ENCODE measurements at regions not wholly inside any gene's neighbourhood (a gene's known extent, or its start where the extent isn't known, plus 50 kb on each side); places are given as distances from the start of the nearest gene placed in this dataset.
"Not testable (repeated sequence)": the region's sequence is repeated elsewhere in the genome, so short reads cannot be mapped to it uniquely, and the experiment has no call there.

- H3K27ac ChIP-seq (ENCODE audit: low read depth, low read length) = no peak overlapping the region
- no peaks in the 10 kb centered on the region for H3K36me3 ChIP-seq (ENCODE audit: control insufficient read depth, low read length)
- H3K9me2 ChIP-seq (replicated peaks; ENCODE audit: control insufficient read depth, low read length) = no peaks in the 10 kb centered on the region
- H3K27me3 ChIP-seq (ENCODE audit: control insufficient read depth, low read length) = no peaks in the 10 kb centered on the region
- no peaks in the 10 kb centered on the region for H3F3A ChIP-seq (ENCODE audit: control insufficient read depth, insufficient read depth)
- no peak overlapping the region for H3K4me2 ChIP-seq (ENCODE audit: low read length)
- TF ChIP-seq EZH2phosphoT487 (IDR thresholded peaks at IDR 0.05; ENCODE audit: borderline replicate concordance, low read length) = no peak
- no peak for TF ChIP-seq CTCF (IDR thresholded peaks at IDR 0.05; ENCODE audit: low read depth, low read length, poor library complexity, severe bottlenecking)
- H4K20me1 ChIP-seq (ENCODE audit: control insufficient read depth, insufficient read depth, low read depth, low read length) = no peaks in the 10 kb centered on the region
- H3K4me3 ChIP-seq (ENCODE audit: low read length) = no peak overlapping the region
- H3K4me1 ChIP-seq (ENCODE audit: control insufficient read depth, low read length) = no peaks in the 10 kb centered on the region
- no peaks in the 10 kb centered on the region for H3K9me3 ChIP-seq (ENCODE audit: control insufficient read depth, insufficient read depth, low read length)
- no peaks in the 10 kb centered on the region for H3K79me2 ChIP-seq (ENCODE audit: control insufficient read depth, low read length)
Observed at GRCh38 chr6:164967102-164967501, 342.3 kb downstream of the C6orf118 start.

GRCh38 chr6:164962805-164963204 is 346.6 kb downstream of the C6orf118 start:
- no peak overlapping the region for H3K4me3 ChIP-seq (ENCODE audit: low read length)
- no peaks in the 10 kb centered on the region for H3F3A ChIP-seq (ENCODE audit: control insufficient read depth, insufficient read depth)
- TF ChIP-seq EZH2phosphoT487 (IDR thresholded peaks at IDR 0.05; ENCODE audit: borderline replicate concordance, low read length) (no peak), CTCF (IDR thresholded peaks at IDR 0.05; ENCODE audit: low read depth, low read length, poor library complexity, severe bottlenecking) (no peak)
- H3K9me3 ChIP-seq (ENCODE audit: control insufficient read depth, insufficient read depth, low read length) = no peaks in the 10 kb centered on the region
- H3K27ac ChIP-seq (ENCODE audit: low read depth, low read length) = no peak overlapping the region
- H3K4me2 ChIP-seq (ENCODE audit: low read length) = no peak overlapping the region
- no peaks in the 10 kb centered on the region for H3K27me3 ChIP-seq (ENCODE audit: control insufficient read depth, low read length)
- H4K20me1 ChIP-seq (ENCODE audit: control insufficient read depth, insufficient read depth, low read depth, low read length) = no peaks in the 10 kb centered on the region
- no peaks in the 10 kb centered on the region for H3K9me2 ChIP-seq (replicated peaks; ENCODE audit: control insufficient read depth, low read length)
- H3K4me1 ChIP-seq (ENCODE audit: control insufficient read depth, low read length) = no peaks in the 10 kb centered on the region
- H3K36me3 ChIP-seq (ENCODE audit: control insufficient read depth, low read length) = no peaks in the 10 kb centered on the region
- H3K79me2 ChIP-seq (ENCODE audit: control insufficient read depth, low read length) = no peaks in the 10 kb centered on the region

- Histone ChIP-seq H3K4me3 (ENCODE audit: low read length) (no peak overlapping the region), H3K36me3 (ENCODE audit: control insufficient read depth, low read length) (no peaks in the 10 kb centered on the region), H3K27me3 (ENCODE audit: control insufficient read depth, low read length) (no peaks in the 10 kb centered on the region), H3K27ac (ENCODE audit: low read depth, low read length) (no peak overlapping the region), H3K4me1 (ENCODE audit: control insufficient read depth, low read length) (no peaks in the 10 kb centered on the region), H3F3A (ENCODE audit: control insufficient read depth, insufficient read depth) (no peaks in the 10 kb centered on the region), H3K4me2 (ENCODE audit: low read length) (no peak overlapping the region), H3K9me2 (replicated peaks; ENCODE audit: control insufficient read depth, low read length) (no peaks in the 10 kb centered on the region), H3K79me2 (ENCODE audit: control insufficient read depth, low read length) (no peaks in the 10 kb centered on the region), H4K20me1 (ENCODE audit: control insufficient read depth, insufficient read depth, low read depth, low read length) (no peaks in the 10 kb centered on the region), H3K9me3 (ENCODE audit: control insufficient read depth, insufficient read depth, low read length) (no peaks in the 10 kb centered on the region)
- no peak for TF ChIP-seq CTCF (IDR thresholded peaks at IDR 0.05; ENCODE audit: low read depth, low read length, poor library complexity, severe bottlenecking)
- no peak for TF ChIP-seq EZH2phosphoT487 (IDR thresholded peaks at IDR 0.05; ENCODE audit: borderline replicate concordance, low read length)
Observed at GRCh38 chr6:164947164-164947563, 362.2 kb downstream of the C6orf118 start.

- Histone ChIP-seq H3K79me2 (ENCODE audit: control insufficient read depth, low read length) (no peaks in the 10 kb centered on the region), H3K27ac (ENCODE audit: low read depth, low read length) (no peak overlapping the region), H3K9me2 (replicated peaks; ENCODE audit: control insufficient read depth, low read length) (no peaks in the 10 kb centered on the region; the same call in 1 of the 2 replicates), H3K9me3 (ENCODE audit: control insufficient read depth, insufficient read depth, low read length) (no peaks in the 10 kb centered on the region), H3K4me3 (ENCODE audit: low read length) (no peak overlapping the region), H3K4me1 (ENCODE audit: control insufficient read depth, low read length) (no peaks in the 10 kb centered on the region), H3K36me3 (ENCODE audit: control insufficient read depth, low read length) (no peaks in the 10 kb centered on the region), H3K27me3 (ENCODE audit: control insufficient read depth, low read length) (no peaks in the 10 kb centered on the region), H3F3A (ENCODE audit: control insufficient read depth, insufficient read depth) (no peaks in the 10 kb centered on the region), H3K4me2 (ENCODE audit: low read length) (no peak overlapping the region), H4K20me1 (ENCODE audit: control insufficient read depth, insufficient read depth, low read depth, low read length) (no peaks in the 10 kb centered on the region)
- TF ChIP-seq EZH2phosphoT487 (IDR thresholded peaks at IDR 0.05; ENCODE audit: borderline replicate concordance, low read length) (no peak), CTCF (IDR thresholded peaks at IDR 0.05; ENCODE audit: low read depth, low read length, poor library complexity, severe bottlenecking) (no peak)
Observed at GRCh38 chr6:164942271-164942670, 367.1 kb downstream of the C6orf118 start.

- not testable (repeated sequence) for H3K36me3 ChIP-seq (ENCODE audit: control insufficient read depth, low read length); H3K79me2 ChIP-seq (ENCODE audit: control insufficient read depth, low read length); H3K27me3 ChIP-seq (ENCODE audit: control insufficient read depth, low read length); H3K27ac ChIP-seq (ENCODE audit: low read depth, low read length); H3K9me3 ChIP-seq (ENCODE audit: control insufficient read depth, insufficient read depth, low read length); H3K9me2 ChIP-seq (replicated peaks; ENCODE audit: control insufficient read depth, low read length); H3F3A ChIP-seq (ENCODE audit: control insufficient read depth, insufficient read depth); H3K4me3 ChIP-seq (ENCODE audit: low read length); H3K4me2 ChIP-seq (ENCODE audit: low read length); H3K4me1 ChIP-seq (ENCODE audit: control insufficient read depth, low read length); H4K20me1 ChIP-seq (ENCODE audit: control insufficient read depth, insufficient read depth, low read depth, low read length)
Observed at GRCh38 chr6:164933238-164933794, 376.1 kb downstream of the C6orf118 start.
